Cardiac fibroblast (primary cell): ENCODE measurements at regions not wholly inside any gene's neighbourhood (a gene's known extent, or its start where the extent isn't known, plus 50 kb on each side); places are given as distances from the start of the nearest gene placed in this dataset.
"Not testable (repeated sequence)": the region's sequence is repeated elsewhere in the genome, so short reads cannot be mapped to it uniquely, and the experiment has no call there.

Experiments used
- DNase-seq, 2 donors: peaks; one replicate each; pipeline versions ENCODE4 v3.0.0 to v3.0.0-alpha.2; 2010; ENCODE audit warnings: low read depth in 2 of 2
- H3K4me3 ChIP-seq, 2 donors: replicated peaks in 1 of 2; 1 replicate in 1 of 2; 2 replicates in 1 of 2; pipeline ENCODE4 v1.5.1; 2011; ENCODE audit warnings: low read depth in 2 of 2, low read length in 2 of 2, mild to moderate bottlenecking in 2 of 2, moderate library complexity in 1 of 2
- CTCF ChIP-seq: IDR thresholded peaks from one replicate; pipeline ENCODE4 v1.5.1; 2011; ENCODE audit warnings: low read depth, mild to moderate bottlenecking, low read length, inconsistent platforms

- DNase-seq, result no peak
- TF ChIP-seq CTCF, result no peak
- no peak overlapping the region for H3K4me3 ChIP-seq
These were observed 785.9 kb upstream of the TPTE start for GRCh38 chr21:9735421-9735961.

- not testable (repeated sequence) for H3K4me3 ChIP-seq, DNase-seq
These were observed 784.1 kb upstream of the TPTE start for GRCh38 chr21:9737301-9737700.

- not testable (repeated sequence) for H3K4me3 ChIP-seq, DNase-seq
These were observed 783.4 kb upstream of the TPTE start for GRCh38 chr21:9737871-9738515.

- TF ChIP-seq CTCF, result no peak
- DNase-seq, result no peak
- no peak overlapping the region for H3K4me3 ChIP-seq
These were observed 782.9 kb upstream of the TPTE start for GRCh38 chr21:9738527-9738926.

- TF ChIP-seq CTCF, result no peak
- DNase-seq, result no peak
- no peak overlapping the region for H3K4me3 ChIP-seq
These were observed 782.1 kb upstream of the TPTE start for GRCh38 chr21:9739240-9739639.

GRCh38 chr21:9740177-9740941 is 781.0 kb upstream of the TPTE start:
- DNase-seq, H3K4me3 ChIP-seq: not testable (repeated sequence)

- not testable (repeated sequence) for H3K4me3 ChIP-seq, DNase-seq
These were observed 780.2 kb upstream of the TPTE start for GRCh38 chr21:9740991-9741742.

GRCh38 chr21:9743566-9743965 is 777.8 kb upstream of the TPTE start:
- H3K4me3 ChIP-seq, DNase-seq: not testable (repeated sequence)

- not testable (repeated sequence) for H3K4me3 ChIP-seq
These were observed 777.2 kb upstream of the TPTE start for GRCh38 chr21:9744166-9744565.

GRCh38 chr21:9744593-9744992 is 776.8 kb upstream of the TPTE start:
- not testable (repeated sequence) for DNase-seq, H3K4me3 ChIP-seq

More at GRCh38 chr21:9744166-9744565, 777.2 kb upstream of the TPTE start:
- not testable (repeated sequence) for DNase-seq

GRCh38 chr21:9745457-9746108 is 775.8 kb upstream of the TPTE start:
- H3K4me3 ChIP-seq, DNase-seq: not testable (repeated sequence)

- not testable (repeated sequence) for H3K4me3 ChIP-seq, DNase-seq
These were observed 775.1 kb upstream of the TPTE start for GRCh38 chr21:9746311-9746710.

- DNase-seq, H3K4me3 ChIP-seq: not testable (repeated sequence)
These were observed 774.4 kb upstream of the TPTE start for GRCh38 chr21:9746831-9747606.
